ENCODE measurements at regions not wholly inside any gene's neighbourhood (a gene's known extent, or its start where the extent isn't known, plus 50 kb on each side); places are given as distances from the start of the nearest gene placed in this dataset.

DNA sequence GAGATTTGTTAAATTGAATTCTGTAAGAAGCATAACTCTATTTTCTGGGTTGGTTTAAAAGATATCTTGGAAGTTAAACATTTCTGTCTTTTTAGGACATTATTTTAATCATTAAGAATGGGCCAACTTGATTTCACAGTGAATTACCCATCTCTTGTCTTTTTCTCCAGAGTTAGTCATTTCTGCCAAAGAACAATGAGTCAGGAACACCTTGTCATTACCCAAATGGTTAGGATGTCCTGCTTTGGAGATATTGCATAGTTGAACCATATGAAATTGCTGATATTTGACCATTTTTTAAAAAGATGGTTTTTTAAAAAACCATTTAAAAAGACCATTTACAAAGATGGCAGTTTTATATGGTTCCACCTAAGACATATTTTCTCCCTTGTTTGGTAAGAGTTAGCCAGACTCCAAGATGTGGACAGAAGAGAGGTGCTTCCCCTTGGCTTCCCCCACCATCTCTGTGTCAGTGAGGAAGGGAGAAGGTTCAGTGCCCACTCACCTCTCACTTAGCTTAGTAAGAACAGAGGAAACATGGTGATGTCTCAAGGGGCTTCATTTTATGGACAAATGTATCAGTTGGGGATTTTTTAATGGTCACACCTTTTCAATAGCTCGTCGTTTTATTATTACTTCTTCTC, 103.0 kb downstream of the PCSK1 start:
- CTCF ChIA-PET: no interaction called here
- Mint-ChIP-seq H3K27ac (no peak overlapping the region), H3K4me1 (peaks cover 6% of the 10 kb centered on the region), H3K36me3 (ENCODE audit: low read depth) (no peaks in the 10 kb centered on the region), H3K4me3 (no peak overlapping the region), H3K9me3 (no peaks in the 10 kb centered on the region), H3K27me3 (peaks cover 18% of the 10 kb centered on the region)
- intact Hi-C loops (cut with micrococcal nuclease): no loop called here
- ATAC-seq (ENCODE audit: low read depth): peak; percentile 25
- POLR2A ChIA-PET: no interaction called here
- TF ChIP-seq, protein P1, sequence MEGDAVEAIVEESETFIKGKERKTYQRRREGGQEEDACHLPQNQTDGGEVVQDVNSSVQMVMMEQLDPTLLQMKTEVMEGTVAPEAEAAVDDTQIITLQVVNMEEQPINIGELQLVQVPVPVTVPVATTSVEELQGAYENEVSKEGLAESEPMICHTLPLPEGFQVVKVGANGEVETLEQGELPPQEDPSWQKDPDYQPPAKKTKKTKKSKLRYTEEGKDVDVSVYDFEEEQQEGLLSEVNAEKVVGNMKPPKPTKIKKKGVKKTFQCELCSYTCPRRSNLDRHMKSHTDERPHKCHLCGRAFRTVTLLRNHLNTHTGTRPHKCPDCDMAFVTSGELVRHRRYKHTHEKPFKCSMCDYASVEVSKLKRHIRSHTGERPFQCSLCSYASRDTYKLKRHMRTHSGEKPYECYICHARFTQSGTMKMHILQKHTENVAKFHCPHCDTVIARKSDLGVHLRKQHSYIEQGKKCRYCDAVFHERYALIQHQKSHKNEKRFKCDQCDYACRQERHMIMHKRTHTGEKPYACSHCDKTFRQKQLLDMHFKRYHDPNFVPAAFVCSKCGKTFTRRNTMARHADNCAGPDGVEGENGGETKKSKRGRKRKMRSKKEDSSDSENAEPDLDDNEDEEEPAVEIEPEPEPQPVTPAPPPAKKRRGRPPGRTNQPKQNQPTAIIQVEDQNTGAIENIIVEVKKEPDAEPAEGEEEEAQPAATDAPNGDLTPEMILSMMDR (IDR thresholded peaks at IDR 0.05): no peak
- no peak for DNase-seq

DNA sequence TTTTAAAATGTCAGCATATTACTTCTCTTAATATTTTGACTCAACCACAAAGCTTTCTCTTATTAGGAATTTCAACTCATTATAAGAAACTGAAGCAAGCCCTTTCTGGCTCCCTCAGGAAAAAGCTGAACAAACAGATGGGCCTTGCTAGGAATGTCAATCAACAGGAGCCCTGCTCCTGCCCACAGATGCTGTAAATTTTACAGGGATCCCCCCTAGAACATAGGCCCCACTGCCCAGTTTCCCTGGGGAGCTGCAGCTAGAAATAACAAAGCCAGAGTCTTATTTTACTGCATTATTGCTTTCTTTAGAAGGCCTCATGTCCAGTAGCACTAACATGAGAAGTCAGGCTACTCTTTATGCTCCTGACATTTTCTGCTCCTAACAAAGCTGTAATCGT, 103.8 kb downstream of the PCSK1 start:
- H3K4me1 Mint-ChIP-seq: peaks cover 6% of the 10 kb centered on the region
- ATAC-seq (ENCODE audit: low read depth) (no peak), DNase-seq (no peak)
- POLR2A ChIA-PET: no interaction called here
- H3K9me3 Mint-ChIP-seq: no peaks in the 10 kb centered on the region
- no peak overlapping the region for H3K4me3 Mint-ChIP-seq
- peaks cover 18% of the 10 kb centered on the region for H3K27me3 Mint-ChIP-seq
- TF ChIP-seq, protein P1 (IDR thresholded peaks at IDR 0.05): no peak
- no peak overlapping the region for H3K27ac Mint-ChIP-seq
- no peaks in the 10 kb centered on the region for H3K36me3 Mint-ChIP-seq (ENCODE audit: low read depth)
- CTCF ChIA-PET: no interaction called here
- intact Hi-C loops (cut with micrococcal nuclease): no loop called here

DNA sequence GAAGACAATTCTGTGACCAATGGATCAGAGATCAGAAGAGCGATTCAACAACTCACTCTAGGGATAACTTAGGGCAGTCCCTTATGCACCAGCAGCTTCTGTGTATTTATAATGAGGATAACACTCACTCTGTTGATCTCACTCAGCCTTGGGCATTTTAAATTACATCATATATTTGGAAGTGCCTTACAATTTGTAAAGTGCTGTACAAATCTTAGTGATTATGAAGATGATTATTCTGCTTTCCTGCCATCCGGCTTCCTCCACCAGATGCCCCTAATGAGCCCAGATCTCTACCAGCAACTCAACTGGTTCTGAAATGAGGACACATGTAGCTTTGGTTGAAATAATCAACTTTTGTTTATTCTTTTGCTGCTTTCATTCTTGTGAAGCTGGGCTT, 105.3 kb downstream of the PCSK1 start:
- Mint-ChIP-seq H3K4me1 (peaks cover 6% of the 10 kb centered on the region), H3K9me3 (no peaks in the 10 kb centered on the region), H3K27me3 (peaks cover 17% of the 10 kb centered on the region), H3K4me3 (no peak overlapping the region), H3K36me3 (ENCODE audit: low read depth) (no peaks in the 10 kb centered on the region), H3K27ac (no peak overlapping the region)
- intact Hi-C loops (cut with micrococcal nuclease): no loop called here
- ChIA-PET POLR2A (no interaction called here), CTCF (no interaction called here)
- TF ChIP-seq, protein P1 (IDR thresholded peaks at IDR 0.05): no peak
- DNase-seq: no peak
- no peak for ATAC-seq (ENCODE audit: low read depth)

GRCh38 chr5:96326902-96327301, 106.1 kb downstream of the PCSK1 start:
- TF ChIP-seq, protein P1 (IDR thresholded peaks at IDR 0.05): no peak
- DNase-seq: no peak
- Mint-ChIP-seq H3K4me1 (peaks cover 6% of the 10 kb centered on the region), H3K4me3 (no peak overlapping the region), H3K27ac (no peak overlapping the region), H3K27me3 (peaks cover 13% of the 10 kb centered on the region), H3K9me3 (no peaks in the 10 kb centered on the region), H3K36me3 (ENCODE audit: low read depth) (no peaks in the 10 kb centered on the region)
- CTCF ChIA-PET: no interaction called here
- ATAC-seq (ENCODE audit: low read depth): peak; percentile 40
- intact Hi-C loops (cut with micrococcal nuclease): no loop called here
- POLR2A ChIA-PET: interaction anchor here (0.7 kb wide), 1 partner anchor 11 kb away, joined by 11 read pairs; no protein-coding TSS in a partner anchor

DNA sequence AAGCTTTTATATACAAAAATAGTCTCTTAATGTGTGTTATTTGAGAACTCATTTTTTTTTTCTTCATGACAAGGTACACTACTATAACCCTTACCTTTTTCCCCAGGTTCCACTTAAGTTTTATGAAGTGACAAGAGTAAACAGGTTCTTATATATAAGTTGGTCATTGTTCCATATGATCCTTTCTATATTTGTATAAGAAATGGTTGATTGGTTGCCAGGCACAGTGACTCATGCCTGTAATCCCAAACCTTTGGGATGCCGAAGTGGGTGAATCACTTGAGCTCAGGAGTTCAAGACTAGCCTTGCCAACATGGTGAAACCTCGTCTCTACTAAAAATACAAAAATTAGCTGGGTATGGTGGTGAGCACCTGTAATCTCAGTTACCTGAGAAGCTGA, 108.3 kb downstream of the PCSK1 start:
- H3K4me3 Mint-ChIP-seq: no peak overlapping the region
- H3K9me3 Mint-ChIP-seq: no peaks in the 10 kb centered on the region
- ChIA-PET POLR2A (no interaction called here), CTCF (interaction anchor here (0.8 kb wide), 1 partner anchor 11 kb away, joined by 3 read pairs; no protein-coding TSS in a partner anchor)
- TF ChIP-seq, protein P1 (IDR thresholded peaks at IDR 0.05): no peak
- H3K27me3 Mint-ChIP-seq: peaks cover 12% of the 10 kb centered on the region
- no peaks in the 10 kb centered on the region for H3K4me1 Mint-ChIP-seq
- intact Hi-C loops (cut with micrococcal nuclease): no loop called here
- H3K36me3 Mint-ChIP-seq (ENCODE audit: low read depth): no peaks in the 10 kb centered on the region
- no peak overlapping the region for H3K27ac Mint-ChIP-seq
- ATAC-seq (ENCODE audit: low read depth): no peak
- DNase-seq: no peak
